ENCODE measurements at regions not wholly inside any gene's neighbourhood (a gene's known extent, or its start where the extent isn't known, plus 50 kb on each side); places are given as distances from the start of the nearest gene placed in this dataset.

DNA sequence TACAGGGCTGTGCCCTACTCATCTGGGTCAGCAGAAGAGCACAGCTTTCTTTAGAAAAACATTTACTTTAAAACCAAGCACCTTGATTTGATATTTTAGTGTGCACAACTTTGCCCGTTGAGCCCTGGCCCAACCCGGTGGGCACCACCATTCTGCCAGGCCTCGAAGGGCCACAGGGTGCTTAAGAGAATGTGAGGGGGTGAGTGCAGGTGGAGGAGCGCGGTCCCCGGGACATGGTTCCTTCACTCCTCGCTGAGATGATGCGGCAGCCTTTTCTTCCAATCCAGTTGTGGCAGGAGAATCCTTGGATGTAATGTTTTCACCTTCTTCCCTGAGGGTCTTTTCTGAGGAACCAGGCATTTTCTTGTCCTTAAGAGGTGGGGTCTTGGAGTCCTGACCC, 119.0 kb downstream of the RPIA start:
- TF ChIP-seq, protein P1, sequence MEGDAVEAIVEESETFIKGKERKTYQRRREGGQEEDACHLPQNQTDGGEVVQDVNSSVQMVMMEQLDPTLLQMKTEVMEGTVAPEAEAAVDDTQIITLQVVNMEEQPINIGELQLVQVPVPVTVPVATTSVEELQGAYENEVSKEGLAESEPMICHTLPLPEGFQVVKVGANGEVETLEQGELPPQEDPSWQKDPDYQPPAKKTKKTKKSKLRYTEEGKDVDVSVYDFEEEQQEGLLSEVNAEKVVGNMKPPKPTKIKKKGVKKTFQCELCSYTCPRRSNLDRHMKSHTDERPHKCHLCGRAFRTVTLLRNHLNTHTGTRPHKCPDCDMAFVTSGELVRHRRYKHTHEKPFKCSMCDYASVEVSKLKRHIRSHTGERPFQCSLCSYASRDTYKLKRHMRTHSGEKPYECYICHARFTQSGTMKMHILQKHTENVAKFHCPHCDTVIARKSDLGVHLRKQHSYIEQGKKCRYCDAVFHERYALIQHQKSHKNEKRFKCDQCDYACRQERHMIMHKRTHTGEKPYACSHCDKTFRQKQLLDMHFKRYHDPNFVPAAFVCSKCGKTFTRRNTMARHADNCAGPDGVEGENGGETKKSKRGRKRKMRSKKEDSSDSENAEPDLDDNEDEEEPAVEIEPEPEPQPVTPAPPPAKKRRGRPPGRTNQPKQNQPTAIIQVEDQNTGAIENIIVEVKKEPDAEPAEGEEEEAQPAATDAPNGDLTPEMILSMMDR (IDR thresholded peaks at IDR 0.05): no peak
- TF ChIP-seq POLR2A (IDR thresholded peaks at IDR 0.05): no peak
